Superior temporal gyrus (tissue), 1 donor: ENCODE measurements at regions not wholly inside any gene's neighbourhood (a gene's known extent, or its start where the extent isn't known, plus 50 kb on each side); places are given as distances from the start of the nearest gene placed in this dataset.
A peak's percentile ranks its signal among the peaks of the same experiment; 100 is the strongest.

ENCODE experiments used
- DNase-seq: peaks from one replicate; pipeline ENCODE4 v3.0.0-alpha.2; 2016; ENCODE audit errors: extremely low spot score

DNA sequence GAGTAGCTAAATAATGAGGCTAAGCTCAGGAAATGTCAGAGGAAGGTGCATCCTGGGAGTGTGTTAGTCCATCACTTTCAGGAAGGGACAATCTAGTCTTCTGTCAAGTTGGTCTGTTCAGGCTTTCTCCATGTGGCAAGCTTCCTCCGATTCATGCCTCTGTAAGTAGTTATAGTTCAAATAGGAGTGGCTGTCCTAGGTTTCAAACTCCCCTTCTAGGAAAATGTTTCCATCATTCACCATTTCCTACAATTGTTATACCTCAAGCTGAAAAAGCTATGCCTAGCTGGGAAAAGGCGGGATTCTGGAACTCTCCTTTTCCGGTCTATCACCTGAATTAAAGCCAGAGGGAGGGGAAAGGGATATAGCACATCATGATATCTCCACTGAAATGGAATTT, 287.7 kb upstream of the ZSWIM2 start:
- DNase-seq = no peak

DNA sequence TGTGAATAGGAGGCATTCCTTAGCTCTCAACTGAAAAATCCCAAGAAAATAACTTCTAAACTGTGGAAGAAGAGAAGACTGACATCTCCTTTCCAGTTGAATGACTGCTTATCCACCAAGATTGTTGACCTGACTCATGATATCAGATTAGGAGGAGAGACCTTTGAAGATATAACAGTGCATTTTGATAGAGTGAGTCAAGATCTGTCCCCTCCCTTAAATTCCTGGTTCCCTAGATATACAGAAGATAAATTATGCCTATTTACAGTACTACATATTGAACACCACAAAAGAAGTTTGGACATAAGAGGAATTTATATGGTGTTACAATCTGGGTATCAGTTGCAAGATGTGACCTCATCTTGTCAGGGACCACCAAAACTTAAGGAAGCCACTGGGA, 285.3 kb upstream of the ZSWIM2 start:
- no peak for DNase-seq

DNA sequence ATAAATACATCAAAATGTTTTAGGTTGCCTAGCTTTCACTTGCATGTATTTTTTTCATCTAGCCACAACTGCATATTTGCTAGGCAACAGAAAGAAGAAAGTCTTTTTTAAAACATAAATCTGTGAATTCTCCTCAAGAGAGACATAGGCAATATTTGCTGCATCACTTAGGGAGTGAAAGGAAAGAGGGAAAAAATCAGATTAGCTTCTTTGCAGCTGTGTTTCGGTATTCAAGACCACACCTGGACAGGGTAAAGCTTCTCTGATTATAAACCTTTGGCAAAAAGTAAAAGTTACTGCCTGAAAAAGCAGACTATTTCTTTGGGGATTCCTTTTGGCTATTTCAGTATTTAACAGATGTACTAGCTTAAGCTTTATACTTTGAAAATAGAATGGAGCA, 280.9 kb upstream of the ZSWIM2 start:
- no peak for DNase-seq

DNA sequence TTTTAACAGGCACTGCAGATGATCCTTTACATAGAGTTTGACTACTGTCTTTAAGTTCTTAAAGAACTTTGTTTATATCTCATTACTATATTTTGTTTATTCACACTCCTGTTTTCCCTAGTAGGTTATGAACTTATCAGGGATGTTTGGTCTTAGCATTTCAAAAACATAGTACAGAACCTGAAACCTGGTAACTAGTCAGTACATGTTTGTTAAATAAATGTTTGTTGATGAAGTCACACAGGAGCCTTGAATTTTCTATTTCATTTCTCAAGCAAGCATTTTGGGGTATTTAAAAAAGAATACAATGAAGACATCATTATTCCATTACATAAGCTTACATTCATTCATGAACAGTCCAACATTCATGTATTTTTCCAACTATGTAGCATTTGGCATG, 280.3 kb upstream of the ZSWIM2 start:
- DNase-seq = no peak

DNA sequence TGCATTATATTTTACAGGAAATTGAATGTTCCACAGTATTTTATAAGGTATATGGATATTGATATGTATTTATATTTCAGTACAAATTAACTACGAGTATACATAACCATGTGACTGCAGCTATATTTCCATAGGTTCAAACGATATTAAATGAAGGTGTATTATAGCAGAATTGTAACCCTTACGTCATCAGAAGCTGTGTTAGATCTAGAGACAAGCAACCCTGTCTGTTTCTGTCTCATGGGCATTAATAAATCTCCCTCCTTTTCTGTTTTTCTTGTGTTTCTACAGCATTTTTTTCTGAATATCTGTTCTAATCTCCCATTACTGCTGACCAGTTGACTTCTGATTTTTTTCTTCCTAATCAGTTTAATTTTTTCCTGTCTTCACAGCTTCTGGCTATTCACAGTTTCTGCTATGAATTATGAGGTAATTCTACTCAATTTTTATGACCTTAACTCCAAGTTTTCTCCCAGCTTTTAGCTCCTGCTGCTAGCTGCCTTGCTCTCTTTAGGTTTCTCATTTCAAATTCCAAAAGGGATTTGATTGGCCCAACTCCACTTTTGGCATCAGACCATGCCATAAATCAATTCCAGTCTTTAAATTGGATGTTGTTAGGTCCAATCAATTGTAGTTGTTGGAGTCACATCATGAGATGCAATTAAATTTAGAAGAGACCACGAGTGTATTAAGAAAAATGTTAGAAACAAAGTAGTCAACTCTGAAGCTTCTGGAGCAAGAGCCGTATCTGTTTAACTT, 277.5 kb upstream of the ZSWIM2 start:
- DNase-seq = no peak

DNA sequence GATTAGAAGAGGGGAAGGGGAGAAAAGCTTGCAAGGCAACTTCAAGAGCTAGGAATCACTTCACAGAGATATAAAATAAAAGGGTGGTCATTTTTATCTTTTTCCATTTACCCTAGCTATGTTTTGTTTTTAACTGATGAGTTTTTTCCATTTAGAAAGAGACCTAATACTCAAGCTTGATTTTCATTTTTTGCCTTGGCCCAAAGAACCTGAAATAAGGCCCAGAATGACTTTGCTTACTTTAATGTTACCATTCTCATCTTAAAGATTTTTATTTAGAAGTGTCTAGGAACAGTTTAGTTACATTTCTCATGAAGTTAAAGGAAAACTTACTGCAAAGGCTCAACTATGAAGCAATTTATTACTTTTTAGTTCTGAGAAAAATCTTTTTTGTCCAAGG, 276.3 kb upstream of the ZSWIM2 start:
- no peak for DNase-seq

GRCh38 chr2:187124529-187124928, 275.6 kb upstream of the ZSWIM2 start:
- DNase-seq = no peak

DNA sequence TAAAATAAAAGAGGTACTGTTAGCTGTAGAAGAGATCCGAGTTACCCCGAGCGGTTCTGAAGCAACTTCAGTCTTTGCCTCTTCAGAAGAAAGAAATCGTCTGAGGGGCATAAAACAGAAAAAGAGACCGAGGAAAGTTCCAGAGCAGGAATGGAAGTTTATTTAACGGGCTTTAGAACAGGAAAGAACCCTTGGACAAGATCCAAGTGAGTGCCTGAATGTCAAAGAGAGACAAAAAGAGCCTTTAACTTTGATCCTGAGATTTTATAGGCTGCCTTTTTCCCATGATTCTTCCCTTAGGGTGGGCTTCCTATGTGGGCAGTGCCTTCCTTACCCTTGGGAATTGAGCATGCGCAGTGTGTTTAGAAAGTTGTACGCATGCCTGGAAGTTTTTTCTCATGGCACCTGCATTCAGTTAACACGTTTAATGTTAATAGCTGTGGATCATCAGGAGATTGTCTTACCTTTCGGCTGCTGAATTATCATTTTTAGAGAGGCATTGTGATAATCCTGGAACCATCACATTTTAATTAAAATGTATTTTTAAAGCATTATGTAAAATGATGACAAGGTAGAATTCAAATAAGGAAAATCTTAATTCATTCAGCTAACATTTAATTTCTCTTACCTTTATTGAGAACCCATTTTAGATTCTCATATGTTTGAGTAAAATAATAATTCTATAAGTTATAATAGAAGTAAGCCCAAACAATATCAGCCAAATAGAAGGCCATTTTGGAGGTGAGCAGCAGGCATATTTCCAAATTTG, 269.5 kb upstream of the ZSWIM2 start:
- no peak for DNase-seq

GRCh38 chr2:187117483-187117882, 268.5 kb upstream of the ZSWIM2 start:
- no peak for DNase-seq

DNA sequence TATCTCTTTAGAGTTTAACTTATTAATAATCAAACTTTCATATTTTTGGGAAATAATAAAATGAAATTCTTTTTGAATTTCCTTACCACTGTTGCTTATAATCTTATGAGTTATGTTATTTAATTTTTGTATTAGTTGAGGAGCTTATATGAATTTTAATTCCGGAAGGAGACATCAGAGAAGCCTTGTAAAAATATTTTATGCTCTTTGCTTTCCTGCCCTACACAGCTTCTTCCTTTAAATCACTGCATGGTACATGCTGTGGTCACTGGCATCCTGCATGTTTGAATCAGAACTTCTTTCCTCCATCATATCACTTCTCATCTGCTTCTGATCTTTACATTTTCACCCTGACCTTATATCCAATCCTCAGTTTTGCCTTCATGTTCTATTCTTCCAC, 266.7 kb upstream of the ZSWIM2 start:
- no peak for DNase-seq

DNA sequence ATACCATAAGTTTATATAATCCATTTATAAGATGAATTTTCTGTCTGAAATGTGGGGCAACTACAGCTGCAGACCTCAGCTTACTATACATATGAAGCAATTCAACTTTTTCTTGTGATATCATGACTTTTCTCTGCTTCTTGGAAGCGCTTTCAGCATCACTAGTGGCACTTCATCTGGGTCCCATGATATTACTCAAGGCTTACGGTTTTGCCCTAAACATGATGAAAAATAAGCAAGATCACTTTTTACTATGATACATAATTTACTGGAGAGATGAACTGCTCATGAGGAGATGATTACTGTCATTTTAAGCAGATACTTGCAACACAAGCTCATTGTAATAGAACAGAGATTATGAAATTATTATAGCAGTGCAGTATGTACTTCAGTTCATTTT, 258.0 kb upstream of the ZSWIM2 start:
- DNase-seq = no peak

GRCh38 chr2:187105218-187105617, 256.2 kb upstream of the ZSWIM2 start:
- DNase-seq = no peak

DNA sequence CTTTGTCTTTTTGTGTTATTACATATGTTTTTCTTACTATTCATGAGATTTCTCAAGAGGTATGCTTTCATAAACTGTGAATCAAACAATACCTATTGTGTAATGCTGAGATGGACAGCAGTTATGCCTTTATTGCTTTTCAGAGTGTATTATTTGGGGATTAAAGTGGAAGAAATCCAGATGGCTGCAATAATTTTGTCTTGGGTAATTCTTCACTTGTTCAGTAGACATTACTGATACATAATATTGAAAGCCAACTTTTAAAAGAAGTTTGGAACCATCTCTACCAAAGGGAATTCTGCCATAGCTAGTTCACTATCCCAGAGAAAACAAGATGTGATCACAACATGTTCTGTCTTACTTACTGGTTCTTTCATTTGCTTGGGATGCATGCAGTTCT, 253.4 kb upstream of the ZSWIM2 start:
- no peak for DNase-seq

DNA sequence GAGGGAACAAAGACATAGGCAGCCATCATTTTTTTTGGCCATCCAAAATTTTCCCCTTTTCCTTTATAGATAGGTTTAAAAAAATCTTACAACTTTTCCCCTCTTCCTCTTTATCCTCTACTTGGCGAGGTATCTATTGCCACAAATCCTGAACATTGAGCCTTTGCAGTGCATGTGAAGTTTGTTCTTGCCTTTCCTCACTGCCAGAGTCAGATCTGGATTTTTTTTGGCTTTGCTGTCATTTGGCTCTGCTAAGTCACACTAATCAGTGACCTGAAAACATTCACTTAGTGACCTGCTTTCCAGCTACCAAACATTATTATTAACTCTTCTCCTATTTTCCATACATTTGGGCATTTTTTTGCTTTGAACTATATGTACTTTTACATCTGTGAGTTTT, 249.2 kb upstream of the ZSWIM2 start:
- no peak for DNase-seq

DNA sequence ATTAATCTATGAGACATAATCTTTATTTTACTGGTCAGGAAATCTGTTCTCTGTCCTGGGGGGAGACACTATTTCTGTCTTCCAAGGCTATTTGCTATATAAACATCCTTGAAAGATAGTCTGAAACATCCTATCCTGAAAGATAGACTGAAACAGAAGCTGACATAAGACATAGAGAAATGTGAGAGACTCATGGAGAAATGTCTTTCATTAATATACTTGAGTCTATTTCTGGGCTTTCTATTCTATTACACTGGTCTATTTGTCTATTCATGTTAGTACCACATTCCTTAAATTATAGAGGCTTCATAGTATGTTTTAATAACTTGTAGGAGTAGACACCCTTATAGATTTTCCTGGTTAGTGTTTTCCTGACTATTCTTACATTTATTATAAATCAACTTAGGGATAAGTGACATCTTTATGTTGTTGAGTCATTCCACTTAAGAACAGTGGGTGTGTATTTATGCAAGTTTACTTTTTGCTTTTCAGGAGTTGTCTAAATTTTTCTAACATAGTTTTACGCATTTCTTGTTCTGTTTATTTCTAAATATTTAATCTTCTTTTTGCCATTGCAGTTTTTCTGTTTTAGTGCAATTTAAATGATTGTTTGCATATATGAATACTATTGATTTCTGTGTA, 244.9 kb upstream of the ZSWIM2 start:
- DNase-seq = no peak

DNA sequence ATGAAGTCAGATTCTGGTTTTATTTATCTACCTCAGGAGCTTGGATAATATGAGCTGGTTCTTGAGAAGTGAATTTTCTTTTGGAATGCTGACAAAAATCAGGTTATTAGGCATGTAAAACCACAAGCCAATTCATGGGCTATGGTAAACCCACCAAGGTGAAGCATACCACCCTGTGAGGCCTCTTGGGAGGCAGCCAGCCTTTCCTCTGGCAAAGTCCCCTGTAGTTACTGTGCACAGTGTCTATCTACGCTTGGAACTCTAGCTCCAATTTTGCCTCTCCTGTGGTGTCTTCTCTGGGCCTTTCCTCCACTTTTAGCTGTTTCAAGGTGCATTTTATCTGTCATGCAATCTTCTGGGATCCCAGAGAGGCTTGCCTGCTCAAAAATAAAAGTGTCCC, 242.7 kb upstream of the ZSWIM2 start:
- DNase-seq = no peak

DNA sequence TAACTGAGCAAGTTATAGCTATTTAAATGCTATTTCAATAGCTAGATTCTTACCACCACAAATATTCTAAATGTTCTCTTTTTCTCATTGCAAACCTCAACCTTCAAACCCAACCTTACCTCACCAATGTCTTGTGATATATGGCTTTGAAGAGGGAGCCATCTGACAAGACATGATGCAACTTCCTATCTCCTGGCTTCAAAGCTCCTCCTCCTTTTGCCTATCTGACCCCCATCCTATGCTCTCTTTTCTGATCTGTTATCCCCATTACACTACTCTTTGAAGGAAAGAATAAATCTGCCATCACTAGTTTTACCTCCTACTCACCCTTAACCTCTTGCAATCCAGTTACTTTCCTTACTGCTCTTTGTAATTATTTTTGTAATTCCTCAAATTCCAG, 235.6 kb upstream of the ZSWIM2 start:
- DNase-seq = no peak

DNA sequence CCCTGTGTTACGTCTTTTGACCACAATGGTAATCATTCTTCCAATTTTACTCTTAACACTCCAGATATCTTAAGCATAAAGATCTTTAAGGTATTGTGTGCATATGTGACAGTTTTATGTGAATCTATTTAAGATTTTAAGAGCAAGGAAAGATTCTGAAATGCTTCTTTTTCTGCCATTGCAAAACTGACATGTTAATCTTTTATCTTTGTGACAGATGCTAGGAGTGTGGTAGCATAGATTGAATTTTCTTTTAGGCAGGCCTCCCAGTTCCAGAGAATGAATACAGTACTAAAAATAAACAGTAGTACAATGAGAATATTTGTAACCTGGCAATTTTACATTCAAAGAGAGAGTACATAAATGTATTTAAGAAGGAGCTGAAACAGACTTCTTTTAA, 232.5 kb upstream of the ZSWIM2 start:
- DNase-seq = peak; percentile 53

DNA sequence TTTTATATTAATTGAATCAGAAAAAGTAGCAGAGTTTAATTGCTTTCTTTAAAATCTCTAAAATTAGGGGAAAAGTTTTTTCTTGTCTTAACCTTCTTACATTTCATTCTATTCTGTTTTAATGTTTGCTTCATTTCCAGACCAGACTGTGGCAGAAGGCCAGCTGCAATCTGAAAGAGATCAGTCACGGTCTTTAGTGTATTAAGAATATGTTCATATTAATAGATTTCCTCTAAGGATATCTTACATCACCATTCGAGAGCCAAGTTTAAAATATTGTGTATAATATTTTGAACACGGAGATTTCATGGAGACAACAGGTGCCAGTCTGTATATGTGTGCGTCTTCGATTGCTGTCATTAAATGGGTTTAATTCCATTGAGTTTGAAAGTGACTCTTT, 230.9 kb upstream of the ZSWIM2 start:
- DNase-seq = no peak

DNA sequence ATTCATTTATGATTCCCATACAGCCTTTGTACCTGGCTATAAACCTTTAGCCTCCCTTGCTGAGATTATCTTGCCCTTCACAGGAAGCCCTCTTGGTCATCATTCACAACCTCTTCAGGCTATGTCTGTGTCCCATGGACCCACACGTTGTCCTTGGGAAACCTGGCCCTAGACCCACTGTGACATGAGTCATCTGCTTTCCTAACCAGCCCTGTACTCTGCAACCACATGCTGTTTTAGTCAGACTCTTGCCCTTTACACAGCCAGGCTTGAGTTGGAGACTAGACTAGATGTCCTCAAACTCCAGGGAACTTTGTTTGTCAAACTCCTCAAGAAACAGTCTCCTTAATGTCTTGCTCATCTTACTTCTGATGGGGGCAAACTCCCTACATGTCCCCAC, 229.3 kb upstream of the ZSWIM2 start:
- DNase-seq = no peak

DNA sequence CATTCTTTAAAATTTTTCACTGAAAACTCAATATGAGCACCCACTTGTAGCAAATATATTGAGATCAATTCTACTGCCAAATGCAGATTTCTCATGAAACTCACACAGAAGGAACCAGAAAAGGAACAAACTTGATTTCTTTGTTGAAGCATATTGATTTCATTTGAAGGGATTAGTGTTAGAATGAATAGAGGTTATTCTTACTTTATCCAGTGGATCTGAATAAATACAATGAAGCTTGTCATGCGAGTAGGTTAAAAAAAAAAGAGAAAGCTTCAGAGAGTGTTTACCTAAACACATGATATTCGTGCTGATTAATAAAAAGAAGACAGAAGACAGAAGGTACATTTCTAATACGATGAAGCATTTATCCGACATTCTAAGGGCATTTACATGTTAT, 226.7 kb upstream of the ZSWIM2 start:
- DNase-seq = no peak

DNA sequence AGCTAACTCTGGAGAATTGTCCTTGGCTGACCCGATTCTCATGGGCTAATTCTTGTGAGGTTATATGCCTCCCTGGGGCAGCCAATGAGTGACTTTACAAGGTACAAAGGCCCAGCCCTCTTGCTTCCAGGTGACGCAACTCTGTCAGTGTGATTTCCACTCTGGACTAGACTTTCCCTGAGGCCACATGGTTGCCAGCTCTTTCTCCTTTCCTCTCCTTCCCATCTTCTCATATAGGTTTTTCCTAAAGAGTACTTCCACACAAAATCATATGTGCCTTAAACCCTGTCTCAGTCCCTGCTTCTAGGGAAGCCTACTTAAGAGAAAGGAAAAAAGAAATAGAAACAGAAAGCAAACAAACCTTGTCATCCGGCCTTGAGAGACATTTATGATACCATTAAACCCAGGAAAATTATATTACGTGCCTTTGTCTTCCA, 226.2 kb upstream of the ZSWIM2 start:
- no peak for DNase-seq

- no peak for DNase-seq
Measured at GRCh38 chr2:187058198-187058597, 209.2 kb upstream of the ZSWIM2 start.
